Pancreas (tissue), 10 donors: ENCODE measurements at regions not wholly inside any gene's neighbourhood (a gene's known extent, or its start where the extent isn't known, plus 50 kb on each side); places are given as distances from the start of the nearest gene placed in this dataset.
A peak's percentile ranks its signal among the peaks of the same experiment; 100 is the strongest.

Experiments used
- ATAC-seq, 4 donors: fragments of 200-7000 bp; cut with Tn5 transposase; one replicate each; pipeline versions ENCODE4 v1.8.0 to v1.9.1; 2020; ENCODE audit warnings: mild to moderate bottlenecking in 4 of 4, moderate library complexity in 4 of 4
- DNase-seq, 6 donors: peaks; one replicate each; pipeline ENCODE4 v3.0.0-alpha.2; 2020
- FAIRE-seq: peaks from 2 replicates; lab custom pipeline; 2012; peaks lifted over from hg19 to GRCh38; lab: Jason Lieb, UNC
- H3K27ac ChIP-seq, 4 donors: fragments of 200-600 bp; sonication (generic); 1 replicate in 3 of 4; 2 replicates in 1 of 4; pipeline versions ENCODE4 v1.5.0 to v1.8.0; 2020
- H3K27me3 ChIP-seq, 4 donors: fragments of 200-600 bp; one replicate each; pipeline ENCODE4 v1.8.0; 2021
- H3K36me3 ChIP-seq, 3 donors: fragments of 200-600 bp; sonication (generic) in 1 of 3; one replicate each; pipeline versions ENCODE4 v1.5.0 to v1.8.0; 2020 to 2021
- H3K4me1 ChIP-seq, 3 donors: fragments of 200-600 bp; one replicate each; pipeline ENCODE4 v1.8.0; 2021
- H3K4me3 ChIP-seq, 4 donors: fragments of 200-600 bp; sonication (generic) in 2 of 4; one replicate each; pipeline versions ENCODE4 v1.5.0 to v1.8.0; 2020 to 2021
- H3K9me3 ChIP-seq, 4 donors: fragments of 200-600 bp; one replicate each; pipeline ENCODE4 v1.8.0; 2021
- WGBS, 2 donors: extraction: QIAGEN DNeasy Blood & Tissue Kit; methylation state at CpG; one replicate each; pipeline ENCODE4 v1.1.7; 2013; 5-methylcytosine and 5-hydroxymethylcytosine counted together
- intact Hi-C, 3 donors: fragments of 100-400 bp; cut with DNase I; formaldehyde crosslinking; loops; one replicate each; pipeline versions ENCODE4 v1.11.1 to v1.14.2; 2022
- TF ChIP-seq, protein P1 (sequence below), 4 donors: fragments of 200-600 bp; sonication (generic) in 3 of 4; IDR thresholded peaks; one replicate each; pipeline versions ENCODE4 v1.5.0 to v1.8.0; 2021; ENCODE audit warnings: antibody characterized with exemption in 4 of 4
- donor health status: healthy with polysubstance abuse.
- donor health status: DM: no; HTN: no; CAD: no; lungs with moderate emphysema.
- donor health status: DM: no; HTN: no; CAD: no.
- donor health status: control.
- donor health status: control.
- donor health status: Bipolar disorder and iron deficiency.
- donor health status: DM: yes; HTN: yes; CAD: no.
- donor health status: DM: no; HTN: no; CAD: no.
- donor health status: DM: no; HTN: no; CAD: no.
- donor health status: DM: yes; HTN: yes; CAD: no.

- DNase-seq: no peak
- Histone ChIP-seq H3K4me3 (no peak overlapping the region), H3K9me3 (no peaks in the 10 kb centered on the region), H3K27ac (no peak overlapping the region), H3K36me3 (no peaks in the 10 kb centered on the region), H3K27me3 (no peaks in the 10 kb centered on the region), H3K4me1 (no peaks in the 10 kb centered on the region)
- no peak for ATAC-seq
- TF ChIP-seq, protein P1, sequence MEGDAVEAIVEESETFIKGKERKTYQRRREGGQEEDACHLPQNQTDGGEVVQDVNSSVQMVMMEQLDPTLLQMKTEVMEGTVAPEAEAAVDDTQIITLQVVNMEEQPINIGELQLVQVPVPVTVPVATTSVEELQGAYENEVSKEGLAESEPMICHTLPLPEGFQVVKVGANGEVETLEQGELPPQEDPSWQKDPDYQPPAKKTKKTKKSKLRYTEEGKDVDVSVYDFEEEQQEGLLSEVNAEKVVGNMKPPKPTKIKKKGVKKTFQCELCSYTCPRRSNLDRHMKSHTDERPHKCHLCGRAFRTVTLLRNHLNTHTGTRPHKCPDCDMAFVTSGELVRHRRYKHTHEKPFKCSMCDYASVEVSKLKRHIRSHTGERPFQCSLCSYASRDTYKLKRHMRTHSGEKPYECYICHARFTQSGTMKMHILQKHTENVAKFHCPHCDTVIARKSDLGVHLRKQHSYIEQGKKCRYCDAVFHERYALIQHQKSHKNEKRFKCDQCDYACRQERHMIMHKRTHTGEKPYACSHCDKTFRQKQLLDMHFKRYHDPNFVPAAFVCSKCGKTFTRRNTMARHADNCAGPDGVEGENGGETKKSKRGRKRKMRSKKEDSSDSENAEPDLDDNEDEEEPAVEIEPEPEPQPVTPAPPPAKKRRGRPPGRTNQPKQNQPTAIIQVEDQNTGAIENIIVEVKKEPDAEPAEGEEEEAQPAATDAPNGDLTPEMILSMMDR (IDR thresholded peaks at IDR 0.05): no peak
- intact Hi-C loops: no loop called here
- FAIRE-seq: no peak
- WGBS, 2 donors: 68 to 79% methylated on average over 5 of the region's 5 CpGs
Observed at GRCh38 chr18:51391731-51392130, 194.2 kb upstream of the MEX3C start.

DNA sequence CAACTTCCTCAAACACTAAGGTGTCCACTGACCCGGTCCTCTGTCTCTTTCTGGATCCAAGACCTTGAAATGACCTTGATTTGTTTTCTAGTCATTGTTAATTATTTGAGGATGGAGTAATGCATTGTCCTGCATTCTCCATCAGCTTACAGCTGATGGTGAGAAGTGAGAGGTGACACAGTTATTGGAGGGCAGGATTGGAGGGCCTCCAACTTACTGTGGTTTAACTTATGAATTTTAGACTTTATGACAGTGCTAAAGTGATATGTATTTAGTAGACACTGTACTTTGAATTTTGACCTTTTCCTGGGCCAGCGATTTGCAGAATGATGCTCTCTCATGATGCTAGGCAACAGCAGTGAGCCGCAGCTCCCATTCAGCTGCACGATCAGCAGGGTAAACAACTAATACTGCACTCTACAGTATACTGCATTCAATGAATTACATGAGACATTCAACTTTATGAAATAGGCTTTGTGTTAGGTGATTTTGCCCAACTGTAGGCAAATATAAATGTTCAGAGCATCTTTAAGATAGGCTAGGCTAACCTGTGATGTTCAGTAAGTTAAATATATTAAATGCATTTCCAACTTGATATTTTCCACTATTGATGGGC lies 200.0 kb upstream of the MEX3C start:
- TF ChIP-seq, protein P1 (IDR thresholded peaks at IDR 0.05): no peak
- H3K4me3 ChIP-seq: no peak overlapping the region
- DNase-seq (no peak), FAIRE-seq (no peak), ATAC-seq (peak in 1 of 4 donors; percentile 50)
- H3K4me1 ChIP-seq: peaks cover 0 to 5% (median 0%) of the 10 kb centered on the region in 3 donors
- intact Hi-C loops: no loop called here
- no peak overlapping the region for H3K27ac ChIP-seq
- WGBS, 2 donors: 71 to 77% methylated on average over 4 of the region's 4 CpGs
- no peaks in the 10 kb centered on the region for H3K9me3 ChIP-seq
- H3K27me3 ChIP-seq: no peaks in the 10 kb centered on the region
- no peaks in the 10 kb centered on the region for H3K36me3 ChIP-seq

GRCh38 chr18:51398104-51398503 lies 200.6 kb upstream of the MEX3C start:
- TF ChIP-seq, protein P1 (IDR thresholded peaks at IDR 0.05): no peak
- no peak for DNase-seq
- no peaks in the 10 kb centered on the region for H3K36me3 ChIP-seq

GRCh38 chr18:51399491-51400122 lies 202.1 kb upstream of the MEX3C start:
- no peaks in the 10 kb centered on the region for H3K9me3 ChIP-seq
- H3K4me1 ChIP-seq: peaks cover 0 to 5% (median 0%) of the 10 kb centered on the region in 3 donors
- ATAC-seq (no peak), FAIRE-seq (no peak), DNase-seq (no peak)
- H3K27me3 ChIP-seq: no peaks in the 10 kb centered on the region
- WGBS, 2 donors: 85 to 88% methylated on average over 11 of the region's 11 CpGs
- H3K4me3 ChIP-seq: no peak overlapping the region
- no peaks in the 10 kb centered on the region for H3K36me3 ChIP-seq
- no peak overlapping the region for H3K27ac ChIP-seq
- intact Hi-C loops: no loop called here
- TF ChIP-seq, protein P1 (IDR thresholded peaks at IDR 0.05): no peak

More at GRCh38 chr18:51398104-51398503, 200.6 kb upstream of the MEX3C start:
- Histone ChIP-seq H3K27me3 (no peaks in the 10 kb centered on the region), H3K9me3 (no peaks in the 10 kb centered on the region), H3K4me3 (no peak overlapping the region), H3K4me1 (peaks cover 0 to 5% (median 0%) of the 10 kb centered on the region in 3 donors), H3K27ac (no peak overlapping the region)
- ATAC-seq (no peak), FAIRE-seq (no peak)
- WGBS, 2 donors: 74 to 83% methylated on average over 1 of the region's 1 CpG
- intact Hi-C loops: no loop called here

DNA sequence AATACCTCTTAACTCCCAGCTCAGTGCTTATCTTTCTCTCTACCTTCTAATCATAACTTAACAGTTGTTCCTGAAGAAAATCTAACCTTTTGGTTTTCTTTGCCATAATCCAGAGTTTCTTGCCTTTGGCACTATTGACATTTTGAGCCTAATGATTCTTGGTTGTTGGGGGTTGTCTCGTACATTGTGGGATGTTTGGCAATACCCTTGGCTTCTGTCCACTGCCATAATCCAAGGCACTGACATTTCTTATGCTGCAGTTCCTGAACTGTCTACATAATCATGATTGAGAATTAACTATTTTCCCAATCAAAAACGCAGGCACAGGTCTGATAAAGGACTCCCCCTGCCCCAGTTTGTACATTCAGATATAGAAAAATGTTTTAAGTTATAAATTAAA lies 203.2 kb upstream of the MEX3C start:
- no peak for DNase-seq
- Histone ChIP-seq H3K9me3 (no peaks in the 10 kb centered on the region), H3K27ac (no peak overlapping the region), H3K36me3 (no peaks in the 10 kb centered on the region), H3K4me3 (no peak overlapping the region), H3K27me3 (no peaks in the 10 kb centered on the region), H3K4me1 (peaks cover 0 to 5% (median 0%) of the 10 kb centered on the region in 3 donors)
- TF ChIP-seq, protein P1 (IDR thresholded peaks at IDR 0.05): no peak
- no peak for FAIRE-seq
- no peak for ATAC-seq
- WGBS, 2 donors: 15 to 24% methylated on average over 2 of the region's 2 CpGs
- intact Hi-C loops: no loop called here
